NCI-H345 treated with DMSO at 0.1 percent for 48 hours (cell line): ENCODE measurements at regions not wholly inside any gene's neighbourhood (a gene's known extent, or its start where the extent isn't known, plus 50 kb on each side); places are given as distances from the start of the nearest gene placed in this dataset.

Experiments used
- DNase-seq: peaks from one replicate; lab custom pipeline; 2025; ENCODE audit not compliant: unreplicated experiment; lab: John Stamatoyannopoulos, UW

DNA sequence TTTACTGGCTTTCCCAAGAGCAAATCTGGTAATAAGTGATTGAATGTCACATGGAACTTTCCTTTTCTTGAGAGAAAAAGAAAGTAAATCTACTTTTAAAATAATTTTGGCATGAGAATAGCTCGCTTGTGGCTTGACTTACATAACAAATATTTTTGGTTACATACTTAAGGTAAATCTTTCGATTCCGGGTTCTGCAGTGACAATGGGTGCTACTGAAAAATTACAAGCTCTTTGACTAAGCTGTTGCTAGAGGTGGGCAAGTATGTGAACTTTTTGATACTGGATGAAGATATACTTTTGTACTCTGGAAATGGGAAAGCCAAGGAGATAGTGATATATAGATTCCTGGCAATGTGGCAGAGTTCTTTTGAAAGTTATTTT, 51.9 kb upstream of the OTOL1 start:
- no peak for DNase-seq

DNA sequence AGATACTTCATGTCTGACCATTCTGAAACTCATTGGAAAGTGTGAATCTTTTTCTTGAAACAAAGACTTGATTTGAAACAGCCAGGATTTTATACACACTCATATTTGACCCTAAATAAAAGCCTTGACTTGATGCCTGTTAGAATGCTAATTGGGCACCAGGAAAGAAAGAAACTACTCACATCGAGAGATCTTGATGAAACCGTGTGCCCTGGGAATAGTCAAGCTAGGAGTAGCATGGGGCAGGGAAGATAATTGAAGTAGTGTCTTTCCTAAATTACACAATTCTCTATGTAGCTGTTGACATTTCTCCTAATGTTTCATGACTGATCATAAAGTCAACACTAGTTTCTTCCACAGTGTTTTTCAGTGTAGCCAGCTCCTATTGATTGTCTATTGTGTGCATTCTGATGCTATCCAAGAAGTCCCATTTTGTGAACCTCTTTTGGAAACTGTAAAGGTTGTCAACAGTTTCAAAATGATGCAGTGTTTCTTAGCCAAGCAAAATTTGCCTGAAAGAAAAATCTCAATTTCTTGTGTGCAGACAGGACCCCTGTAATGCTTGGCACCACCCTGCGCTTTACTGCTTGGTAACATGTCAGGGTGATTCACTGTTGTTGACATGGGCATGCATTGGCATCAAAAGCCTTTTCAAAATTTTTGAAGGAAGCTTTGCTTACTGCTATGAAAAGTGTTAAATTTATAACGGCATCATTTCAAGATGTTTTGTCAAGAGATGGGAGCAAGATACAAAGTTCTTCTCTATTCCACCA, 52.5 kb upstream of the OTOL1 start:
- no peak for DNase-seq

DNA sequence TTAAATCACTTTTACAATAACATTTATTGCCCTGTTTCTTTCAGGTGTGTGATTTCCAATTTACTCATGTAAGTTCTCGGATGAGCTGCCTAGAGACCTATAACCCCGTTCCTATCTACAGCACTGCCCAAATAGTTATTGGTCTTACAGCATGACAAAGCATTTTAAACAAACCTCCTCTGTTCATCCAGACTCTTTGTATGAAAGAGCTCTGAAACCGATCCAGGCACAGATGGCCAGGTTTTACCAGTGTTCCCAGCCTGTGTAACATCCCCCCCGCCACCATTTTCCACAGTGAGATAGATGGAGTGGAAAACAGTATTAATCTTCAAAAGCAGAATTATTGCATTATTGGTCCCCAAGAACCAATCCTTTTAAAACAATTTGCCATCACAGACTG, 59.0 kb upstream of the SPTSSB start:
- no peak for DNase-seq

DNA sequence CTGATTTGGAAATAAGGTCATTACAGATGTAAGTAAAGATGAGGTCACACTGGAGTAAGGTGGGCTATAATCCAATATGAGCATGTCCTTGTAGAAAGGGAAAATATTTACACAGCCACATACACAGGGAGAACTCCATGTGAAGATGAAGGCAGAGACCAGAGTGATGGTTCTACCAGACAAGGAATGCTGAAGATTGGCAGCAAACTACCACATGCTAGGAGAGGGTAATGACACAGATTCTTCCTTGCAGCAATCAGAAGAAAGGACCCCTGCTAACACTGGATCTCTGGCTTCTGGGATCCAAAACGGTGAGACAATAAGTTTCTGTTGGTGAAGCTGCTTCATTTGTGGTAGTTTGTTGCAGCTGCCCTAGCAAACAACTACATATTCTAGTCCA, 56.0 kb upstream of the SPTSSB start:
- DNase-seq: no peak

DNA sequence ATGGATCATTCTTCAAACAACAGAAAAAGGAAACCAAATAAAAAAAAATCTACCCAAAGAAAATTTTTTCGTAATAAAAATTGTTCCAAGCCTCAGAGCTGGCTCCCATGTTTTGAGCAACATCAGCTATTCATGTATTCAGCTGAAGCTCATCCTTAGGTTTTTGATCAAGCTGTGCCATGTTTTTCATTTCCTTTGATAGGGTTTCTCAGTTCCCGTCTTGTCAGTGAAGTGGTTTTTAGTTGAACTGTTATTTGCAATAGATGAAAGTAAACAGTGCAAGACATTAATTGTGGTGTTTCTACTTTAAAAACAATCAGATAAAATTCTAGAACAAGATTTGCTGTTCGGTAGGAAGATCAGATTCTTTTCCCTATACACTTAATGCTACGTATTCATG, 55.4 kb upstream of the SPTSSB start:
- DNase-seq: no peak

DNA sequence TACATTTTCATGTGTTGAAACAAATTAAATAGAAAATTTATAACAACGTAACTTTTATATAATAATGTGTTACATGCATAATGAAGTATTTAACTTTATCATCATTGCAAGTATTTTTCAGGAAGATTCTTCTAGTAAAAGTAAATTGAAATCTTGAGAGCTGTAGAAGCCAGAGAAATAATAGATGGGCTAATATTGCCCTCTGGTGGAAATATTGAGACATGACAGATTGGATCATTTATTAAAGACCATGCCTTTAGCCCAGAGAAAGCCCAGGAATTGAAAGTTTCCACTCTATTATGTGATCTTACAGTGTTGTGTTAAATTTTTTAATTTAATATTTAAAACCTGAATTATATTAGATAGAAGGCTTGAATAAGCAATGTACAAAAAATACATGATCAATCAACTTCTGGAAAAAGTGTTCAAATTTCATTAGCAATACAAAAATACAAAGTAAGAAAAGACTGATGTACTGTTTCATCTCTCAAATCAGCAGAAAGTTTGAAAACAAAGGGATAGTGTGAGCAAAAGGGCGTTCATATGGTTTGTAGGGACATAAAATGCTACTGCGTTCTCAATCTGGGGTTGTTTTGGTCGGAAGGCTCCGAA, 52.7 kb upstream of the SPTSSB start:
- DNase-seq: peak; percentile 24

DNA sequence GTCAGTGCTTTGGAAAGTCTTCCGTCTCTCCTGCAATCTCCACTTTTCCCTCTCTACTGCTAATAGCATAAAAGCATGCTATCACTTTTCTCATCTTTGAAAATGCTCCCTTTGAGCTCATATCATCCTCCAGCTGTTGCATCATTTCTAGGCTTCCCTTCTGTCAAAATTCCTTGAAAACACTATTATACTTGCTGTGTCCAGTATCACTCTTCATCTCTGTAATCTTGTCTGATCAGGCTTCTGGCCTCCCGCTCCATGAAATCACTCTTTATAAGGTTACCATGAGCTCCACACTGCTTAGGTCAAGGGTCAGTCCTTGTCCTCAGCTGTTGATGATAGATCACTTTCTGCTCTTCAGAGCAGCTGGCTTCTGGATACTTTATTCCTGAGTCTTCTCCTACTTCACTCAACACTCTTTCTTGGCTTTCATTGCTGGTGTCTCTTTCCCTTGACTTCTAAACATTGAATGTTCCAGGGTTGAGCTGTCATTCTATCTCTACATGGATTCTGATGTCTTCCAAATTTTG, 50.9 kb upstream of the SPTSSB start:
- DNase-seq: no peak
